ENCODE measurements at regions not wholly inside any gene's neighbourhood (a gene's known extent, or its start where the extent isn't known, plus 50 kb on each side); places are given as distances from the start of the nearest gene placed in this dataset.

- Mint-ChIP-seq H3K4me3 (no peak overlapping the region), H3K27me3 (ENCODE audit: low read depth) (no peaks in the 10 kb centered on the region; the same call in 1 of the 2 replicates), H3K4me1 (no peaks in the 10 kb centered on the region), H3K9me3 (no peaks in the 10 kb centered on the region), H3K27ac (no peak overlapping the region), H3K36me3 (no peaks in the 10 kb centered on the region)
- ATAC-seq: no peak
- TF ChIP-seq, protein P1, sequence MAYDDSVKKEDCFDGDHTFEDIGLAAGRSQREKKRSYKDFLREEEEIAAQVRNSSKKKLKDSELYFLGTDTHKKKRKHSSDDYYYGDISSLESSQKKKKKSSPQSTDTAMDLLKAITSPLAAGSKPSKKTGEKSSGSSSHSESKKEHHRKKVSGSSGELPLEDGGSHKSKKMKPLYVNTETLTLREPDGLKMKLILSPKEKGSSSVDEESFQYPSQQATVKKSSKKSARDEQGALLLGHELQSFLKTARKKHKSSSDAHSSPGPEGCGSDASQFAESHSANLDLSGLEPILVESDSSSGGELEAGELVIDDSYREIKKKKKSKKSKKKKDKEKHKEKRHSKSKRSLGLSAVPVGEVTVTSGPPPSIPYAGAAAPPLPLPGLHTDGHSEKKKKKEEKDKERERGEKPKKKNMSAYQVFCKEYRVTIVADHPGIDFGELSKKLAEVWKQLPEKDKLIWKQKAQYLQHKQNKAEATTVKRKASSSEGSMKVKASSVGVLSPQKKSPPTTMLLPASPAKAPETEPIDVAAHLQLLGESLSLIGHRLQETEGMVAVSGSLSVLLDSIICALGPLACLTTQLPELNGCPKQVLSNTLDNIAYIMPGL (CRISPR knock-in tag; IDR thresholded peaks at IDR 0.05): no peak
- TF ChIP-seq RORB (CRISPR knock-in tag; IDR thresholded peaks at IDR 0.05) (no peak), MLX (CRISPR knock-in tag; IDR thresholded peaks at IDR 0.05) (no peak), FOXK1 (CRISPR knock-in tag; IDR thresholded peaks at IDR 0.05) (no peak)
- TF ChIP-seq, protein P2, sequence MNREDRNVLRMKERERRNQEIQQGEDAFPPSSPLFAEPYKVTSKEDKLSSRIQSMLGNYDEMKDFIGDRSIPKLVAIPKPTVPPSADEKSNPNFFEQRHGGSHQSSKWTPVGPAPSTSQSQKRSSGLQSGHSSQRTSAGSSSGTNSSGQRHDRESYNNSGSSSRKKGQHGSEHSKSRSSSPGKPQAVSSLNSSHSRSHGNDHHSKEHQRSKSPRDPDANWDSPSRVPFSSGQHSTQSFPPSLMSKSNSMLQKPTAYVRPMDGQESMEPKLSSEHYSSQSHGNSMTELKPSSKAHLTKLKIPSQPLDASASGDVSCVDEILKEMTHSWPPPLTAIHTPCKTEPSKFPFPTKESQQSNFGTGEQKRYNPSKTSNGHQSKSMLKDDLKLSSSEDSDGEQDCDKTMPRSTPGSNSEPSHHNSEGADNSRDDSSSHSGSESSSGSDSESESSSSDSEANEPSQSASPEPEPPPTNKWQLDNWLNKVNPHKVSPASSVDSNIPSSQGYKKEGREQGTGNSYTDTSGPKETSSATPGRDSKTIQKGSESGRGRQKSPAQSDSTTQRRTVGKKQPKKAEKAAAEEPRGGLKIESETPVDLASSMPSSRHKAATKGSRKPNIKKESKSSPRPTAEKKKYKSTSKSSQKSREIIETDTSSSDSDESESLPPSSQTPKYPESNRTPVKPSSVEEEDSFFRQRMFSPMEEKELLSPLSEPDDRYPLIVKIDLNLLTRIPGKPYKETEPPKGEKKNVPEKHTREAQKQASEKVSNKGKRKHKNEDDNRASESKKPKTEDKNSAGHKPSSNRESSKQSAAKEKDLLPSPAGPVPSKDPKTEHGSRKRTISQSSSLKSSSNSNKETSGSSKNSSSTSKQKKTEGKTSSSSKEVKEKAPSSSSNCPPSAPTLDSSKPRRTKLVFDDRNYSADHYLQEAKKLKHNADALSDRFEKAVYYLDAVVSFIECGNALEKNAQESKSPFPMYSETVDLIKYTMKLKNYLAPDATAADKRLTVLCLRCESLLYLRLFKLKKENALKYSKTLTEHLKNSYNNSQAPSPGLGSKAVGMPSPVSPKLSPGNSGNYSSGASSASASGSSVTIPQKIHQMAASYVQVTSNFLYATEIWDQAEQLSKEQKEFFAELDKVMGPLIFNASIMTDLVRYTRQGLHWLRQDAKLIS (CRISPR knock-in tag; IDR thresholded peaks at IDR 0.05; ENCODE audit: borderline replicate concordance): no peak
- TF ChIP-seq, protein P3, sequence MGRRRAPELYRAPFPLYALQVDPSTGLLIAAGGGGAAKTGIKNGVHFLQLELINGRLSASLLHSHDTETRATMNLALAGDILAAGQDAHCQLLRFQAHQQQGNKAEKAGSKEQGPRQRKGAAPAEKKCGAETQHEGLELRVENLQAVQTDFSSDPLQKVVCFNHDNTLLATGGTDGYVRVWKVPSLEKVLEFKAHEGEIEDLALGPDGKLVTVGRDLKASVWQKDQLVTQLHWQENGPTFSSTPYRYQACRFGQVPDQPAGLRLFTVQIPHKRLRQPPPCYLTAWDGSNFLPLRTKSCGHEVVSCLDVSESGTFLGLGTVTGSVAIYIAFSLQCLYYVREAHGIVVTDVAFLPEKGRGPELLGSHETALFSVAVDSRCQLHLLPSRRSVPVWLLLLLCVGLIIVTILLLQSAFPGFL (CRISPR knock-in tag; IDR thresholded peaks at IDR 0.05; ENCODE audit: borderline replicate concordance): no peak
- no peak for DNase-seq (ENCODE audit: low spot score)
- ChIA-PET POLR2A (no interaction called here), CTCF (no interaction called here)
Observed at GRCh38 chr2:107132070-107132469, 246.1 kb upstream of the ST6GAL2 start.

GRCh38 chr2:107132746-107133145 is 246.8 kb upstream of the ST6GAL2 start:
- DNase-seq (ENCODE audit: low spot score) (no peak), ATAC-seq (no peak)
- no peaks in the 10 kb centered on the region for H3K9me3 Mint-ChIP-seq
- POLR2A ChIA-PET: no interaction called here
- H3K27ac Mint-ChIP-seq: no peak overlapping the region
- no peaks in the 10 kb centered on the region; the same call in 1 of the 2 replicates for H3K27me3 Mint-ChIP-seq (ENCODE audit: low read depth)
- no peak overlapping the region for H3K4me3 Mint-ChIP-seq
- no peaks in the 10 kb centered on the region for H3K36me3 Mint-ChIP-seq
- TF ChIP-seq TCF7 (CRISPR knock-in tag; IDR thresholded peaks at IDR 0.05; ENCODE audit: low read depth): no peak
- no peak for TF ChIP-seq ATF3 (CRISPR knock-in tag; conservative IDR thresholded peaks at IDR 0.05)
- TF ChIP-seq PRRX2 (CRISPR knock-in tag; IDR thresholded peaks at IDR 0.05): no peak
- TF ChIP-seq ATF1 (CRISPR knock-in tag; IDR thresholded peaks at IDR 0.05): no peak
- TF ChIP-seq E2F5 (CRISPR knock-in tag; IDR thresholded peaks at IDR 0.05): no peak
- TF ChIP-seq, protein P4, sequence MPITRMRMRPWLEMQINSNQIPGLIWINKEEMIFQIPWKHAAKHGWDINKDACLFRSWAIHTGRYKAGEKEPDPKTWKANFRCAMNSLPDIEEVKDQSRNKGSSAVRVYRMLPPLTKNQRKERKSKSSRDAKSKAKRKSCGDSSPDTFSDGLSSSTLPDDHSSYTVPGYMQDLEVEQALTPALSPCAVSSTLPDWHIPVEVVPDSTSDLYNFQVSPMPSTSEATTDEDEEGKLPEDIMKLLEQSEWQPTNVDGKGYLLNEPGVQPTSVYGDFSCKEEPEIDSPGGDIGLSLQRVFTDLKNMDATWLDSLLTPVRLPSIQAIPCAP (CRISPR knock-in tag; IDR thresholded peaks at IDR 0.05): no peak
- no peak for TF ChIP-seq RELA (CRISPR knock-in tag; IDR thresholded peaks at IDR 0.05; ENCODE audit: borderline replicate concordance)
- no peak for TF ChIP-seq JUN (CRISPR knock-in tag; IDR thresholded peaks at IDR 0.05)
- no peak for TF ChIP-seq PRDM15 (CRISPR knock-in tag; IDR thresholded peaks at IDR 0.05)
- TF ChIP-seq, protein P3 (CRISPR knock-in tag; IDR thresholded peaks at IDR 0.05; ENCODE audit: borderline replicate concordance): no peak
- CTCF ChIA-PET: no interaction called here
- H3K4me1 Mint-ChIP-seq: no peaks in the 10 kb centered on the region
